Activated naive CD4-positive, alpha-beta T cell treated with anti-CD3 and anti-CD28 coated beads, Interleukin-2, amount 50 U/mL, for 24 hours (primary cell): ENCODE measurements at regions not wholly inside any gene's neighbourhood (a gene's known extent, or its start where the extent isn't known, plus 50 kb on each side); places are given as distances from the start of the nearest gene placed in this dataset.

Experiments used
- H3K27ac Mint-ChIP-seq: one replicate; pipeline ENCODE4 v1.8.0; 2021; ENCODE audit warnings: mild to moderate bottlenecking, mixed read lengths
- H3K27me3 Mint-ChIP-seq: one replicate; pipeline ENCODE4 v1.8.0; 2021; ENCODE audit warnings: mixed read lengths
- H3K36me3 Mint-ChIP-seq: one replicate; pipeline ENCODE4 v1.8.0; 2021; ENCODE audit warnings: mixed read lengths
- H3K4me1 Mint-ChIP-seq: one replicate; pipeline ENCODE4 v1.8.0; 2021; ENCODE audit warnings: mixed read lengths
- H3K4me3 Mint-ChIP-seq: one replicate; pipeline ENCODE4 v1.8.0; 2021; ENCODE audit warnings: mild to moderate bottlenecking, mixed read lengths
- H3K9me3 Mint-ChIP-seq: one replicate; pipeline ENCODE4 v1.8.0; 2021; ENCODE audit warnings: mixed read lengths

DNA sequence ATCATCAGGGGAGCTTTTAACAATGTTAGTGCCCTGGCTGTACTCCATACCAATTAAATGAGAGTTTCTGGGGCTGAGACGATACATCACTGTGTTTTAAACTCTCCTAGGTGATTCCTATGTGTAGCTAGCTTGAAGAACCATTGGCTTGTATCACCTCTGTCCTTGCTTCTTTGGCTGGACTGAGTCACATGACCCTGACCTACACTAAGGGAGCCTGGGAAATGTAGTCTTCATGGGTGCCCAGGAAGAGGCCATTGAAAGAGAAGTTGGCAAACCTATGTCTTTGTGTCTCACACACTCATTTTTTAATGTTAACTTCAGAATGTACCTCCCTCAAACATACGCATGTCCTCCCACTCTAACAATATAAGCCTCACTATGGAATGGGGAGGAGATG lies 506.6 kb downstream of the DHX35 start:
- no peaks in the 10 kb centered on the region for H3K36me3 Mint-ChIP-seq
- H3K4me3 Mint-ChIP-seq: no peak overlapping the region
- H3K27me3 Mint-ChIP-seq: no peaks in the 10 kb centered on the region
- no peaks in the 10 kb centered on the region for H3K9me3 Mint-ChIP-seq
- H3K4me1 Mint-ChIP-seq: no peaks in the 10 kb centered on the region
- no peak overlapping the region for H3K27ac Mint-ChIP-seq

DNA sequence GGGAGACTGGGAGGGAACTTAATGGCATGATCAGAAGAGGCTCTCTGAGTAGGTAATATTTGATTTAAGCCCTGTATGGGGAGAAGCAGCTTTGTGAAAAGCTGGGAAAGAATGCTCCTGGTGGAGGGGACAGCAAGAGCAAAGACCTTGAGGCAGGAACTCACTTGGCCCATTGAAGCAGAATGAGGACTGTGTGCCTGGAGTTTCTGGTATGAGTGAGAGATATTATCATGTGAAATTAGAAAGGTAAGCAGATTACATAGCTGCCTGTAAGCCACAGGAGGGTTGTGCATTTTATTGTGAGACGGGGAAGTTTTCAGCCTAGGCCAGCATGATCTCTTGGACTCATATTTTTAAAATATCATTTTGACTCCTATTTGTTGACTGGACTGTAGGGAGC lies 502.1 kb downstream of the DHX35 start:
- Mint-ChIP-seq H3K27ac (no peak overlapping the region), H3K4me1 (no peaks in the 10 kb centered on the region), H3K9me3 (no peaks in the 10 kb centered on the region), H3K27me3 (peaks cover 1% of the 10 kb centered on the region), H3K4me3 (no peak overlapping the region), H3K36me3 (no peaks in the 10 kb centered on the region)

- peaks cover 9% of the 10 kb centered on the region for H3K9me3 Mint-ChIP-seq
- no peak overlapping the region for H3K27ac Mint-ChIP-seq
- peaks cover 3% of the 10 kb centered on the region for H3K27me3 Mint-ChIP-seq
- H3K36me3 Mint-ChIP-seq: no peaks in the 10 kb centered on the region
- H3K4me1 Mint-ChIP-seq: no peaks in the 10 kb centered on the region
- no peak overlapping the region for H3K4me3 Mint-ChIP-seq
Observed at GRCh38 chr20:39462416-39462945, 500.3 kb downstream of the DHX35 start.

GRCh38 chr20:39458452-39458851 lies 496.3 kb downstream of the DHX35 start:
- H3K27me3 Mint-ChIP-seq: peaks cover 3% of the 10 kb centered on the region
- no peaks in the 10 kb centered on the region for H3K36me3 Mint-ChIP-seq
- no peaks in the 10 kb centered on the region for H3K4me1 Mint-ChIP-seq
- peaks cover 9% of the 10 kb centered on the region for H3K9me3 Mint-ChIP-seq
- H3K27ac Mint-ChIP-seq: no peak overlapping the region
- no peak overlapping the region for H3K4me3 Mint-ChIP-seq

DNA sequence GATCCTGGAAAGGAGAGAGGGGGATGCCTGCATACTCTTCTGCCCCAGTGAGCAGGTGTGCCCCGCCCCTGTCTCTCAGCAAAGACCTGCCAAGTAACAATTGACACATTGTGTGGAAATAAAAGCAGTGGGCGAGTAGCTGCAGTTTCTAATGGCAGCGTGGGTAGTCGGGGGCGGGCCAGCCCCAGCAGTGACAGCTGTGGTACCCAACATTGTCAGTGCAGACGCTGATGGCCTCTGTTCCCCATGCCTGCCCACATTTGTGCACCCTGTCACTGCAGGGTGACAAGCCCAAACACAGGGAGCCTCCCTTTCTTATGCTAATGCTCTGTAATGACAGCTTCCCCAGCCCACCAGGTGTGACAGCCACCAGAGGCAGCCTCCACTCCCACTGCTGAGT lies 491.7 kb downstream of the DHX35 start:
- Mint-ChIP-seq H3K27ac (no peak overlapping the region), H3K4me1 (no peaks in the 10 kb centered on the region), H3K27me3 (peaks cover 1% of the 10 kb centered on the region), H3K9me3 (peaks cover 9% of the 10 kb centered on the region), H3K4me3 (no peak overlapping the region), H3K36me3 (no peaks in the 10 kb centered on the region)

DNA sequence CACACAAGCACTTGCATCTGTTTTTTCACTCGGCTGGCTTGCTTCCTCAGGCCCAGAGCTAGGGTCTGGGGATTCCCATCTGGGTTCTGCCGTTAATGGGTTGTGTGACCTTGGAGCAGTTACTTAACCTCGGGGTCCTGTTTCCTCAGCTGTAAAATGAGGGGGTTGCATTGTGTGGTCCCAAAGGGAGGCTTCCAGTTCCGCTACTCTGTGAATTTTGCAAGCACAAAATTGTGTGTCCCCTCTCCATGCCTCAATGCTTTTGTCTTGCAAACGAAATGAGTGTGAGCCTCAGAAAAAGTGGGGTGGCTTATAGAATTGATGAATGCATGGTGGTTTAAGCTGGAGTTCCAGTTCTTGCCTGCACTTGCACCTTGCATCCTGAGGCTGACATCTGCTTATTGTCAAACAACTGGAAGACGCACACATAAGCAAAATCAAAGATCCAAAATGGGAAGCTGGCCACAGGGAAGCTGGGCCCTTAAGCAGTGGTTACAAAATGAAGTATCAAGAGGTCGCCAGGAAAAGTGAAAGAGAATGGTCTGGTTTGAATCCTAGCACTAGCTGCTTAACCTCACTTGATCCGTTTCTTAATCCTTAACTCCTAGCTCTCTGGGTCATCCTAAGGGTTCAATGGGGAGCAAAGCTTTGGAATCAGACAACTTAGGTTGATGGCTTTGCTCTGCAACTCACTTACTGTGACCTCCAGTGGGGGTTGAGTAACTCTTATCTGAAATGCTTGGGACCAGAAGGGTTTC lies 490.6 kb downstream of the DHX35 start:
- Mint-ChIP-seq H3K9me3 (peaks cover 1% of the 10 kb centered on the region), H3K4me3 (no peak overlapping the region), H3K36me3 (no peaks in the 10 kb centered on the region), H3K27ac (no peak overlapping the region), H3K4me1 (no peaks in the 10 kb centered on the region), H3K27me3 (no peaks in the 10 kb centered on the region)

DNA sequence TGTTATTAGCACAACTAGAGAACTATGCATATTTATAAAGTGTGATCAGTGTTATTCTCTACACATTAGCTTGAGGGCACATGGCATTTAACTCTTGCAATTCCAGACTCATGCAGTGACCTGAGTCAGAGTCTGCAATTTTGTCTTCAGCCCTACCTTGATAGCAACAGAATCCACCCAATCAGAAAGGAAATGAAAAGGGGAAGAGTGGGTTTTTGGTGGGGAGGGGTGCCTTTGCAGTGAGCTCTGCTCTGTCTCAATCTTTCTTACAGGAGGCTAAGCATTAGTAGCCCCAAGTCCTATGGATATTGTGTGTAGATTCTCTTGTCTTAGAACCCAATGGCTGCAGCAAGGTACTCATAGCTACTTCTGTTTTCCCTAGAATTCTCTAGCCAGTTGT lies 489.2 kb downstream of the DHX35 start:
- no peak overlapping the region for H3K4me3 Mint-ChIP-seq
- H3K4me1 Mint-ChIP-seq: no peaks in the 10 kb centered on the region
- H3K27me3 Mint-ChIP-seq: no peaks in the 10 kb centered on the region
- no peak overlapping the region for H3K27ac Mint-ChIP-seq
- H3K9me3 Mint-ChIP-seq: no peaks in the 10 kb centered on the region
- H3K36me3 Mint-ChIP-seq: no peaks in the 10 kb centered on the region

GRCh38 chr20:39446397-39446796 lies 484.3 kb downstream of the DHX35 start:
- H3K36me3 Mint-ChIP-seq: no peaks in the 10 kb centered on the region
- H3K27ac Mint-ChIP-seq: no peak overlapping the region
- no peak overlapping the region for H3K4me3 Mint-ChIP-seq

DNA sequence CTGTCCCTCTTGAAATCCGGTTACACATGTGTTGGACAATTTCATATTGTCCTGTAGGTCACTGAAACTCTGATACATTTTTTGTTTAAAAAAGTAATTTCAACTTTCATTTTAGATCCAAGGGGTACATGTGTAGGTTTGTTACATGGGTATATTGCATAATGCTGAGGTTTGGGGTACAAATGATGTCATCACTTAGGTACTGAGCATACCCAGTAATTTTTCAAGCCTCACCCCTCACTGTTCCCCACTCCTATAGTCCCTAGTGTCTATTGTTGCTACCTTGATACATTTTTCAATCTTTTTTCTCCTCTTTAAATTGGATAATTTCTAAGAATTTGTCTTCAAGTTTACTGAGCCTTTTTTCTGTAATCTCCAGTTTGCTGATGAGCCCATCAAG lies 483.0 kb downstream of the DHX35 start:
- Mint-ChIP-seq H3K36me3 (no peaks in the 10 kb centered on the region), H3K27ac (no peak overlapping the region), H3K4me1 (no peaks in the 10 kb centered on the region), H3K27me3 (peaks cover under 1% of the 10 kb centered on the region), H3K4me3 (no peak overlapping the region), H3K9me3 (peaks cover 5% of the 10 kb centered on the region)

More at GRCh38 chr20:39446397-39446796, 484.3 kb downstream of the DHX35 start:
- Mint-ChIP-seq H3K4me1 (no peaks in the 10 kb centered on the region), H3K9me3 (no peaks in the 10 kb centered on the region), H3K27me3 (no peaks in the 10 kb centered on the region)

GRCh38 chr20:39433466-39433865 lies 471.3 kb downstream of the DHX35 start:
- no peaks in the 10 kb centered on the region for H3K36me3 Mint-ChIP-seq
- H3K4me1 Mint-ChIP-seq: no peaks in the 10 kb centered on the region
- no peak overlapping the region for H3K4me3 Mint-ChIP-seq
- H3K27ac Mint-ChIP-seq: no peak overlapping the region
- peaks cover 10% of the 10 kb centered on the region for H3K9me3 Mint-ChIP-seq
- no peaks in the 10 kb centered on the region for H3K27me3 Mint-ChIP-seq

- no peaks in the 10 kb centered on the region for H3K4me1 Mint-ChIP-seq
- peaks cover 8% of the 10 kb centered on the region for H3K9me3 Mint-ChIP-seq
- H3K4me3 Mint-ChIP-seq: no peak overlapping the region
- no peak overlapping the region for H3K27ac Mint-ChIP-seq
- no peaks in the 10 kb centered on the region for H3K36me3 Mint-ChIP-seq
- H3K27me3 Mint-ChIP-seq: no peaks in the 10 kb centered on the region
Observed at GRCh38 chr20:39431091-39431880, 469.1 kb downstream of the DHX35 start.

DNA sequence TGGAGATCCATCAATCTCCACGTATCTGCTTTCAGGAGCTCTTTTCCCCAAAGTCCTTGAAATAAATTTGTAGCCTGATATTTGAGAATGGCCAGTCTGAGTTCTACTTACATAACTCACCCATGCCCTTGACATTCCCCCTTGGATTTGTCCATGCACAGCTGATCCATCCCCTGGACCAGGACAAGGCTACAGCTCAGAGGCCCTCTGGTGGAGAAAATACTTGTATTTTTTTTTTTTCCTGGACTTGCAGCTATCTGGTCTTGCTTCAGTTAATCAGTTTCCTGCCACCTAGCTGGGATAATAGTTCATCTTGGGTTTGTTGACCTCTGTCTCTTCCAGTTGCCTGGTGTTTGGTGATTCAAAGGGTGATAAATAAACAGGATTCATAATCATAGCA lies 467.6 kb downstream of the DHX35 start:
- H3K27ac Mint-ChIP-seq: no peak overlapping the region
- no peak overlapping the region for H3K4me3 Mint-ChIP-seq
- no peaks in the 10 kb centered on the region for H3K36me3 Mint-ChIP-seq
- peaks cover 8% of the 10 kb centered on the region for H3K9me3 Mint-ChIP-seq
- H3K27me3 Mint-ChIP-seq: no peaks in the 10 kb centered on the region
- no peaks in the 10 kb centered on the region for H3K4me1 Mint-ChIP-seq

DNA sequence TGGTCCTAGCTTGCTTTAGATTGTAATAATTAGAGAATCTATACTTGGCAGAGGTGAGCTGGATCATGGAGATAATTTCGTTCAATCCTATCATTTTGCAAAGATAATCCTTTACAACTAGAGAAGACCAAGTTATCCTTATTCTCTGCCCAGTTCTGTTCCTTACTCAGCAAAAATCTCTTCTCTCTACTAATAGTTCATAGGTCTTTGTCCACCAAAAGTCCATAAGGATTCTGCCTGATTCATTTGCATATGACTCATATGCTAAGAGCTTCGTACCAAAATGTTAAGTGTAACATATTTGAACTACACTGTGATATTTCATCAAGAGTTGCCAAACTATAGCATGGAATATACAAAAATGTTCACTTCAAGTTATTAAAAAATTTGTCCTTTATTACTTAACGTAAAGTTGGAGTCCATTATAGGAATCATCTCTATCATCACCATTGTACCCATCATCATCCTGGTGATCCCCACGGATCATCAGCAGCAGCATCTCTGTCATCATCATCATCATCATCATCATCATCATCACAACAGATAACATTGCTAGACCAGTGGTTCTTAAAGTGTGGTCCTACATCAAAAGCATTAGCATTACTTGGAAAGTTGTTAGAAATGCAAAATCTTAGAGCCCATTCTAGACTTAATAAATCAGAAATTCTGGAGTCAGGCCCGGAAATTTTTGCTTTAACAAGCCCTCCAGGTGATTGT lies 463.0 kb downstream of the DHX35 start:
- H3K27ac Mint-ChIP-seq: no peak overlapping the region
- no peaks in the 10 kb centered on the region for H3K4me1 Mint-ChIP-seq
- H3K27me3 Mint-ChIP-seq: no peaks in the 10 kb centered on the region
- H3K9me3 Mint-ChIP-seq: peaks cover 4% of the 10 kb centered on the region
- no peaks in the 10 kb centered on the region for H3K36me3 Mint-ChIP-seq
- no peak overlapping the region for H3K4me3 Mint-ChIP-seq

- no peak overlapping the region for H3K27ac Mint-ChIP-seq
- no peaks in the 10 kb centered on the region for H3K9me3 Mint-ChIP-seq
- H3K27me3 Mint-ChIP-seq: no peaks in the 10 kb centered on the region
- H3K36me3 Mint-ChIP-seq: no peaks in the 10 kb centered on the region
- no peak overlapping the region for H3K4me3 Mint-ChIP-seq
- no peaks in the 10 kb centered on the region for H3K4me1 Mint-ChIP-seq
Observed at GRCh38 chr20:39421571-39422105, 459.5 kb downstream of the DHX35 start.

GRCh38 chr20:39412091-39412490 lies 449.9 kb downstream of the DHX35 start:
- no peak overlapping the region for H3K27ac Mint-ChIP-seq

More at GRCh38 chr20:39412091-39412490, 449.9 kb downstream of the DHX35 start:
- no peaks in the 10 kb centered on the region for H3K9me3 Mint-ChIP-seq
- no peak overlapping the region for H3K4me3 Mint-ChIP-seq
- peaks cover 1% of the 10 kb centered on the region for H3K27me3 Mint-ChIP-seq
- H3K36me3 Mint-ChIP-seq: no peaks in the 10 kb centered on the region
- no peaks in the 10 kb centered on the region for H3K4me1 Mint-ChIP-seq
